Effector memory CD4-positive, alpha-beta T cell (primary cell): ENCODE measurements at regions not wholly inside any gene's neighbourhood (a gene's known extent, or its start where the extent isn't known, plus 50 kb on each side); places are given as distances from the start of the nearest gene placed in this dataset.

Source experiments
- DNase-seq, 3 donors: peaks; one replicate each; pipeline ENCODE4 v3.0.0-alpha.2; 2020
- H3K27ac ChIP-seq: 2 replicates; pipeline ENCODE4 v1.7.0; 2013; ENCODE audit warnings: mild to moderate bottlenecking, low read length, moderate library complexity; ENCODE audit not compliant: insufficient read depth, poor library complexity, severe bottlenecking
- H3K27me3 ChIP-seq: replicated peaks from 2 replicates; pipeline ENCODE4 v1.7.0; 2013; ENCODE audit warnings: mild to moderate bottlenecking, low read length; ENCODE audit not compliant: insufficient read depth, control insufficient read depth, poor library complexity, severe bottlenecking
- H3K36me3 ChIP-seq: 2 replicates; pipeline ENCODE4 v1.7.0; 2013; ENCODE audit warnings: mild to moderate bottlenecking, low read length, moderate library complexity; ENCODE audit not compliant: control insufficient read depth, insufficient read depth
- H3K4me1 ChIP-seq: 2 replicates; pipeline ENCODE4 v1.7.0; 2013; ENCODE audit warnings: low read length, mild to moderate bottlenecking; ENCODE audit not compliant: control insufficient read depth, insufficient read depth, poor library complexity, severe bottlenecking
- H3K4me3 ChIP-seq: 2 replicates; pipeline ENCODE4 v1.7.0; 2013; ENCODE audit warnings: low read length, low read depth, mild to moderate bottlenecking; ENCODE audit not compliant: insufficient read depth, poor library complexity, severe bottlenecking
- H3K9me3 ChIP-seq: 2 replicates; pipeline ENCODE4 v1.7.0; 2013; ENCODE audit warnings: mild to moderate bottlenecking, low read length, moderate library complexity; ENCODE audit not compliant: control insufficient read depth

- Histone ChIP-seq H3K36me3 (no peaks in the 10 kb centered on the region), H3K9me3 (no peaks in the 10 kb centered on the region), H3K27ac (no peak overlapping the region), H3K27me3 (no peaks in the 10 kb centered on the region), H3K4me1 (no peaks in the 10 kb centered on the region), H3K4me3 (no peak overlapping the region)
- DNase-seq, result no peak
These were observed 172.3 kb downstream of the GJA1 start for GRCh38 chr6:121607721-121608120.

GRCh38 chr6:121608270-121608669 lies 172.8 kb downstream of the GJA1 start:
- DNase-seq, result no peak
- Histone ChIP-seq H3K4me1 (no peaks in the 10 kb centered on the region), H3K9me3 (no peaks in the 10 kb centered on the region), H3K27ac (no peak overlapping the region), H3K36me3 (no peaks in the 10 kb centered on the region), H3K4me3 (no peak overlapping the region), H3K27me3 (no peaks in the 10 kb centered on the region)

- H3K9me3 ChIP-seq, result no peaks in the 10 kb centered on the region
- H3K36me3 ChIP-seq, result no peaks in the 10 kb centered on the region
- no peak overlapping the region for H3K4me3 ChIP-seq
- DNase-seq, result no peak
- H3K27me3 ChIP-seq, result no peaks in the 10 kb centered on the region
- H3K27ac ChIP-seq, result no peak overlapping the region
- no peaks in the 10 kb centered on the region for H3K4me1 ChIP-seq
These were observed 173.8 kb downstream of the GJA1 start for GRCh38 chr6:121609281-121609680.

DNA sequence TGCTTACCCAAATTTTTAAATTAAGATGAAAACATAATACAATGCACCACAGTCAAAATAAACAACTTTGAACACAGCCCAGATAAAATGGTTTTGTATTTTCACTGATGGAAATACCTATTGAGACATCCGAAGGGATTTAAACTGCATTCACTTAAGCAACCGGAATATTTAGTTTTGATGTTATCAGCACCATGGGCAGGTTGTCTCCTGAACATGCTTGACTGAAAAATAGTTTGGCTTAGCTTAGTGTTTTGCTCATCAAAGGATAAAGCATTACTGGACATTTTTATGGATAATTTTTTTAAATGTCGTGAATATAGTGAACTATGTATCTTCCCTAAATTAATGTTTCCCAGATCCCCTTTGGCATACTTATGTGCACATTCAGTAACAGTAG lies 177.5 kb downstream of the GJA1 start:
- H3K4me1 ChIP-seq, result no peaks in the 10 kb centered on the region
- no peak for DNase-seq
- H3K27ac ChIP-seq, result no peak overlapping the region
- H3K27me3 ChIP-seq, result no peaks in the 10 kb centered on the region
- no peaks in the 10 kb centered on the region for H3K36me3 ChIP-seq
- no peak overlapping the region for H3K4me3 ChIP-seq
- H3K9me3 ChIP-seq, result no peaks in the 10 kb centered on the region

DNA sequence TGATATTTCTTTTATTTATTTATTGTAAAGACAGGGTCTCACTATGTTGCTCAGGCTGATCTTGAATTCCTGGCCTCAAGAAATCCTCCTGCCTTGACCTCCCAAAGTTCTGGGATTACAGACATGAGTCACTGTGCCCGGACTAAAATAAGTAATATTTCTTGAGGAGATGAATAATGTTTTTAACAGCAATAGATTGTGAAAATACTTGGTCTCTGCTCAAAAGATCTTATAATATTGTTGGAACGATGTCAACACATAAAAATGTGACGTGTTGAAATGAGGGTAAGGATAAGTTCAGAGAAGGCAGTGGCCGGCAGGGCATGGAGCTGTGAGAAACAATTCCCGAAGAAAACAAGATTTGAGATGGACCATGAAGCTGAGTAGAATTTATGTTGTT lies 178.7 kb downstream of the GJA1 start:
- Histone ChIP-seq H3K4me3 (no peak overlapping the region), H3K4me1 (no peaks in the 10 kb centered on the region), H3K9me3 (no peaks in the 10 kb centered on the region), H3K27me3 (no peaks in the 10 kb centered on the region), H3K27ac (no peak overlapping the region), H3K36me3 (no peaks in the 10 kb centered on the region)
- DNase-seq, result no peak

DNA sequence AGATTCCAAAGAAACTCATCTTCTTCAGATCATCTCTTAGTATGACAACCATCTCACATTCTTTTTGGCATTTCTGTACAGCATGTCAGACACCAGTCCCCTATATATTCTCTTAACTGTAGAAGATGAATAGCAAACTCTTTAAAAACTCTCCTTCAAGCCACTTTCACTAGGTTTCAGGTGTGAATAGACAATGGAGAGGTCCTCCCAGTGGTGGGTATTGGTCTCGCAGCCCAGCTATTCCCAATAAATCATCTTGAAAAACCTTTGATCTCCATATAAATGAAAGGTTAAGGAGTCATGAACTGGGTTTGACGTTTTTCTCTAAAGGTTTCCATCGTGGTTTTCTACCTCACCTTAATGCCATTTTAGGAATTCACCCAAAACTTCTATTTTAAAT lies 180.0 kb downstream of the GJA1 start:
- H3K4me1 ChIP-seq, result no peaks in the 10 kb centered on the region
- H3K4me3 ChIP-seq, result no peak overlapping the region
- H3K27me3 ChIP-seq, result no peaks in the 10 kb centered on the region
- no peaks in the 10 kb centered on the region for H3K36me3 ChIP-seq
- no peak overlapping the region for H3K27ac ChIP-seq
- no peaks in the 10 kb centered on the region for H3K9me3 ChIP-seq
- DNase-seq, result no peak

DNA sequence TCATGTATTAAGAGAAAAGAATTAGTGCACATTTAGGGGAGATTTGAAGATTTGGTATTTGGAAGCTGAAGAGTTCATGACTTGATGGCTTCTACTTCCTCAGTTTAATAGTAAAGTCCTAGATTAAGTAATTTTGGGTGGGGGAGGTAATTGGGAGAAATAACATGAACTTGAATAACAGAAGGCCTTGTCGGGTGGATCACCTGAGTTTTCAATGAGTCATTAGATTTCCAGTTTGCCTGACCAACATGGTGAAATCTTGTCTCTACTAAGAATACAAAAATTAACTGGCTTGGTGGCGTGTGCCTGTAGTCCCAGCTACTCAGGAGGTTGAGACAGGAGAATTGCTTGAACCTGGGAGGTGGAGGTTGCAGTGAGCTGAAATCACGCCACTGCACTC lies 181.0 kb downstream of the GJA1 start:
- no peaks in the 10 kb centered on the region for H3K4me1 ChIP-seq
- H3K9me3 ChIP-seq, result no peaks in the 10 kb centered on the region
- no peak overlapping the region for H3K4me3 ChIP-seq
- H3K36me3 ChIP-seq, result no peaks in the 10 kb centered on the region
- DNase-seq, result no peak
- H3K27ac ChIP-seq, result no peak overlapping the region
- H3K27me3 ChIP-seq, result no peaks in the 10 kb centered on the region

GRCh38 chr6:121617388-121617787 lies 181.9 kb downstream of the GJA1 start:
- Histone ChIP-seq H3K27ac (no peak overlapping the region), H3K4me3 (no peak overlapping the region), H3K36me3 (no peaks in the 10 kb centered on the region), H3K27me3 (no peaks in the 10 kb centered on the region), H3K4me1 (no peaks in the 10 kb centered on the region), H3K9me3 (no peaks in the 10 kb centered on the region)
- DNase-seq, result no peak

- DNase-seq, result no peak
- H3K4me1 ChIP-seq, result no peaks in the 10 kb centered on the region
- H3K27ac ChIP-seq, result no peak overlapping the region
- H3K36me3 ChIP-seq, result no peaks in the 10 kb centered on the region
- H3K9me3 ChIP-seq, result no peaks in the 10 kb centered on the region
- H3K4me3 ChIP-seq, result no peak overlapping the region
- no peaks in the 10 kb centered on the region for H3K27me3 ChIP-seq
These were observed 183.6 kb downstream of the GJA1 start for GRCh38 chr6:121619013-121619412.

DNA sequence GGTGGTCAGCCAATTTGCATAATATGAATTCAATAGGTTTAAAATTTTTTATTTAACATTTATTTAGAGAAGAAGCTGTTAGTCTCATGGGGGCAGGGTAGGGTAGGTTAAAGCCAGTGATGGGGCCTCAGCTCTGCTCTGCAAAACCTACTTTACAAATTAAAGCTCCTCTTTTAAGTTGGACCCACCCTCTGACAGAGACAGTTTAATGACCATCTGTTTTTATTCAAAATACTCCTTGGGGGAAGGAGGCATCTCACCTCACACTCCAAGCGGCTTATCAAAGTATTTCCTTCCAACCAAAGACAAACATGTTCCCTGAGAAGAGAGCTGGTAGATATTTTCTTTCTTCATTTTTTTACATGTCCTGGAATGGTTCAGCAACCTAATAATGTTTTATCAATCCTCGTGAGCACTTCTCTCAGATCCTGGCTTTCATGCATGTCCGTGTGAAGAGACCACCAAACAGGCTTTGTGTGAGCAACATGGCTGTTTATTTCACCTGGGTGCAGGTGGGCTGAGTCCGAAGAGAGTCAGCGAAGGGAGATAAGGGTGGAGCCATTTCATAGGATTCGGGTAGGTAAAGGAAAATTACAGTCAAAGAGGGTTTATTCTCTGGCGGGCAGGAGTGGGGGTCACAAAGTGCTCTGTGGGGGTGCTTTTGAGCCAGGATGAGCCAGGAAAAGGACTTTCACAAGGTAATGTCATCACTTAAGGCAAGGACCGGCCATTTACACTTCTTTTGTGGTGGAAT lies 184.7 kb downstream of the GJA1 start:
- Histone ChIP-seq H3K4me1 (no peaks in the 10 kb centered on the region), H3K36me3 (no peaks in the 10 kb centered on the region), H3K4me3 (no peak overlapping the region), H3K27ac (no peak overlapping the region), H3K27me3 (no peaks in the 10 kb centered on the region), H3K9me3 (no peaks in the 10 kb centered on the region)
- no peak for DNase-seq
